H9 (cell line): ENCODE measurements at regions not wholly inside any gene's neighbourhood (a gene's known extent, or its start where the extent isn't known, plus 50 kb on each side); places are given as distances from the start of the nearest gene placed in this dataset.

Experiments used
- DNase-seq: peaks from one replicate; pipeline ENCODE4 v3.0.0-alpha.2; 2017
- H2AFZ ChIP-seq: one replicate; pipeline ENCODE4 v1.6.1; 2013; ENCODE audit warnings: mild to moderate bottlenecking, low read length, control low read depth, moderate library complexity
- H2AK5ac ChIP-seq: 2 replicates; pipeline ENCODE4 v1.6.1; 2013; ENCODE audit warnings: low read length, control low read depth, mixed read lengths; ENCODE audit not compliant: insufficient read length
- H2BK120ac ChIP-seq: one replicate; pipeline ENCODE4 v1.6.1; 2013; ENCODE audit warnings: low read depth, mild to moderate bottlenecking, low read length, control low read depth, inconsistent platforms; ENCODE audit not compliant: poor library complexity, severe bottlenecking
- H2BK12ac ChIP-seq: 2 replicates; pipeline ENCODE4 v1.6.1; 2013; ENCODE audit warnings: low read length, control low read depth, mixed read lengths, low read depth; ENCODE audit not compliant: insufficient read length
- H2BK15ac ChIP-seq: 2 replicates; pipeline ENCODE4 v1.6.1; 2013; ENCODE audit warnings: low read depth, low read length, control low read depth
- H2BK20ac ChIP-seq: one replicate; pipeline ENCODE4 v1.6.1; 2013; ENCODE audit warnings: low read depth, mild to moderate bottlenecking, low read length, control low read depth, inconsistent platforms; ENCODE audit not compliant: poor library complexity, severe bottlenecking
- H2BK5ac ChIP-seq: 2 replicates; pipeline ENCODE4 v1.6.1; 2013; ENCODE audit warnings: low read length, control low read depth, mixed read lengths; ENCODE audit not compliant: insufficient read length
- H3K14ac ChIP-seq: 2 replicates; pipeline ENCODE4 v1.6.1; 2013; ENCODE audit warnings: low read length, control low read depth; ENCODE audit not compliant: insufficient read depth
- H3K18ac ChIP-seq: 2 replicates; pipeline ENCODE4 v1.6.1; 2013; ENCODE audit warnings: low read depth, mild to moderate bottlenecking, mixed read lengths, low read length, control low read depth; ENCODE audit not compliant: insufficient read length
- H3K23ac ChIP-seq: 2 replicates; pipeline ENCODE4 v1.6.1; 2013; ENCODE audit warnings: low read length, control low read depth, mixed read lengths, low read depth; ENCODE audit not compliant: insufficient read length
- H3K23me2 ChIP-seq: 2 replicates; pipeline ENCODE4 v1.6.1; 2013; ENCODE audit warnings: low read depth, mild to moderate bottlenecking, mixed read lengths, low read length, control low read depth; ENCODE audit not compliant: insufficient read length, poor library complexity, severe bottlenecking
- H3K27ac ChIP-seq: 2 replicates; pipeline ENCODE4 v1.5.1; 2013; ENCODE audit warnings: low read length, control low read depth, mixed read lengths, low read depth; ENCODE audit not compliant: insufficient read length
- H3K27me3 ChIP-seq: 2 replicates; pipeline ENCODE4 v1.6.1; 2013; ENCODE audit warnings: low read length, control low read depth, inconsistent platforms; ENCODE audit not compliant: insufficient read depth
- H3K4ac ChIP-seq: 2 replicates; pipeline ENCODE4 v1.6.1; 2013; ENCODE audit warnings: low read depth, mild to moderate bottlenecking, control low read depth, inconsistent platforms, low read length, moderate library complexity
- H3K4me1 ChIP-seq: 2 replicates; pipeline ENCODE4 v1.6.1; 2013; ENCODE audit warnings: low read length, control low read depth, inconsistent platforms; ENCODE audit not compliant: insufficient read depth
- H3K4me2 ChIP-seq: 2 replicates; pipeline ENCODE4 v1.6.1; 2013; ENCODE audit warnings: low read length, control low read depth, mixed read lengths; ENCODE audit not compliant: insufficient read length, insufficient read depth
- H3K56ac ChIP-seq: 2 replicates; pipeline ENCODE4 v1.6.1; 2013; ENCODE audit warnings: low read depth, mild to moderate bottlenecking, mixed read lengths, low read length, control low read depth; ENCODE audit not compliant: insufficient read length
- H3K79me1 ChIP-seq: 2 replicates; pipeline ENCODE4 v1.6.1; 2013; ENCODE audit warnings: low read depth, mild to moderate bottlenecking, moderate library complexity, low read length, control low read depth, inconsistent platforms; ENCODE audit not compliant: insufficient read depth, poor library complexity, severe bottlenecking
- H3K79me2 ChIP-seq: 2 replicates; pipeline ENCODE4 v1.6.1; 2013; ENCODE audit warnings: low read length, control low read depth, inconsistent platforms; ENCODE audit not compliant: insufficient read depth
- H3K9ac ChIP-seq: 2 replicates; pipeline ENCODE4 v1.6.1; 2013; ENCODE audit warnings: low read length, control low read depth, mixed read lengths; ENCODE audit not compliant: insufficient read length; ENCODE audit errors: extremely low read depth
- H3K9me3 ChIP-seq: one replicate; pipeline ENCODE4 v1.6.1; 2013; ENCODE audit warnings: low read depth, low read length, inconsistent platforms; ENCODE audit not compliant: control insufficient read depth
- H3T11ph ChIP-seq: one replicate; pipeline ENCODE4 v1.6.1; 2013; ENCODE audit warnings: mild to moderate bottlenecking, low read length, control low read depth, inconsistent platforms
- H4K20me1 ChIP-seq: one replicate; pipeline ENCODE4 v1.6.1; 2013; ENCODE audit not compliant: control insufficient read depth, insufficient read length, insufficient read depth
- H4K5ac ChIP-seq: 2 replicates; pipeline ENCODE4 v1.6.1; 2013; ENCODE audit warnings: low read depth, mild to moderate bottlenecking, mixed read lengths, low read length, control low read depth; ENCODE audit not compliant: insufficient read length
- H4K8ac ChIP-seq: replicated peaks from 2 replicates; pipeline ENCODE4 v1.6.1; 2013; ENCODE audit warnings: low read length, control low read depth, mixed read lengths, low read depth; ENCODE audit not compliant: insufficient read length
- H4K91ac ChIP-seq: 2 replicates; pipeline ENCODE4 v1.6.1; 2013; ENCODE audit warnings: low read depth, mild to moderate bottlenecking, moderate library complexity, mixed read lengths, low read length, control low read depth; ENCODE audit not compliant: insufficient read length
- H3K27ac Mint-ChIP-seq, 3 experiments: 2 replicates in 2 of 3; 3 replicates in 1 of 3; pipeline ENCODE4 v1.8.0; 2020 to 2021; ENCODE audit warnings: mixed read lengths in 3 of 3, mild to moderate bottlenecking in 1 of 3, moderate library complexity in 1 of 3
- H3K27me3 Mint-ChIP-seq: 2 replicates; pipeline ENCODE4 v1.8.0; 2021; ENCODE audit warnings: low read depth, mild to moderate bottlenecking, moderate library complexity, mixed read lengths
- H3K36me3 Mint-ChIP-seq, 3 experiments: 2 replicates in 2 of 3; 3 replicates in 1 of 3; pipeline ENCODE4 v1.8.0; 2020 to 2021; ENCODE audit warnings: low read depth in 3 of 3, mixed read lengths in 3 of 3; ENCODE audit not compliant: insufficient read depth in 1 of 3
- H3K4me1 Mint-ChIP-seq, 2 experiments: 2 replicates each; pipeline ENCODE4 v1.8.0; 2020; ENCODE audit warnings: mixed read lengths in 2 of 2
- H3K4me3 Mint-ChIP-seq, 2 experiments: 2 replicates in 1 of 2; 3 replicates in 1 of 2; pipeline ENCODE4 v1.8.0; 2020 to 2021; ENCODE audit warnings: mild to moderate bottlenecking in 2 of 2, mixed read lengths in 2 of 2, moderate library complexity in 1 of 2
- H3K9me3 Mint-ChIP-seq, 2 experiments: 2 replicates in 1 of 2; 3 replicates in 1 of 2; pipeline ENCODE4 v1.8.0; 2020; ENCODE audit warnings: mild to moderate bottlenecking in 2 of 2, mixed read lengths in 2 of 2, moderate library complexity in 1 of 2
- CTCF ChIP-seq: fragments of 200-600 bp; sonication (generic); conservative IDR thresholded peaks from 3 replicates; pipeline ENCODE4 v1.8.0; 2021; ENCODE audit warnings: antibody characterized with exemption, mild to moderate bottlenecking
- WGBS: extraction: QIAGEN DNeasy Blood & Tissue Kit; methylation state at CpG from one replicate; pipeline ENCODE4 v1.1.7; 2013; ENCODE audit warnings: missing lambda C conversion rate, low lambda C conversion rate, mixed read lengths; ENCODE audit not compliant: insufficient read length; ENCODE audit errors: extremely low coverage; 5-methylcytosine and 5-hydroxymethylcytosine counted together

GRCh38 chr7:18200266-18200665, 172.6 kb upstream of the PRPS1L1 start:
- Histone ChIP-seq H3T11ph (no peak overlapping the region), H4K91ac (no peak overlapping the region), H3K4me2 (no peak overlapping the region), H3K79me1 (no peaks in the 10 kb centered on the region), H2BK15ac (no peak overlapping the region), H3K4me1 (no peaks in the 10 kb centered on the region), H2BK120ac (no peak overlapping the region), H3K4ac (no peak overlapping the region), H3K23me2 (no peaks in the 10 kb centered on the region), H3K79me2 (no peaks in the 10 kb centered on the region), H2BK12ac (no peak overlapping the region), H3K9ac (no peak overlapping the region), H3K9me3 (no peaks in the 10 kb centered on the region), H3K14ac (no peak overlapping the region), H3K18ac (no peak overlapping the region), H2BK5ac (no peak overlapping the region), H4K20me1 (no peaks in the 10 kb centered on the region), H2BK20ac (no peak overlapping the region), H4K8ac (no peak overlapping the region), H3K23ac (no peak overlapping the region), H3K27ac (no peak overlapping the region), H3K27me3 (no peaks in the 10 kb centered on the region), H2AFZ (no peak overlapping the region), H4K5ac (no peak overlapping the region), H3K56ac (no peak overlapping the region), H2AK5ac (no peak overlapping the region)
- Mint-ChIP-seq H3K4me3 (no peak overlapping the region), H3K4me1 (no peaks in the 10 kb centered on the region), H3K36me3 (no peaks in the 10 kb centered on the region), H3K27me3 (no peaks in the 10 kb centered on the region), H3K27ac (no peak overlapping the region; a peak in 1 of 7 replicates), H3K9me3 (no peaks in the 10 kb centered on the region)
- no peak for DNase-seq
- TF ChIP-seq CTCF = no peak
- WGBS = no CpG with 5 or more reads among the region's 4 CpGs
